ENCODE measurements at regions not wholly inside any gene's neighbourhood (a gene's known extent, or its start where the extent isn't known, plus 50 kb on each side); places are given as distances from the start of the nearest gene placed in this dataset.

GRCh38 chr2:215210082-215210481 lies 71.7 kb upstream of the ABCA12 start:
- no peak overlapping the region for H3K4me3 ChIP-seq
- H3K27me3 ChIP-seq = no peaks in the 10 kb centered on the region
- intact Hi-C loops (cut with DNase I) = no loop called here
- DNase-seq (ENCODE audit: extremely low spot score in 2 of 2) = no peak
- TF ChIP-seq POLR2AphosphoS5 (IDR thresholded peaks at IDR 0.05; ENCODE audit: insufficient read depth in 1 of 2, low read depth in 1 of 2) = no peak
- no peak for TF ChIP-seq CTCF (IDR thresholded peaks at IDR 0.05)
- no peak for TF ChIP-seq POLR2A (IDR thresholded peaks at IDR 0.05)
- H3K9me3 ChIP-seq = no peaks in the 10 kb centered on the region
- no peak overlapping the region for H3K27ac ChIP-seq
- H3K4me1 ChIP-seq = no peaks in the 10 kb centered on the region
- H3K36me3 ChIP-seq = no peaks in the 10 kb centered on the region

- Histone ChIP-seq H3K27ac (no peak overlapping the region), H3K4me3 (no peak overlapping the region), H3K9me3 (no peaks in the 10 kb centered on the region), H3K36me3 (no peaks in the 10 kb centered on the region), H3K27me3 (no peaks in the 10 kb centered on the region), H3K4me1 (no peaks in the 10 kb centered on the region)
- intact Hi-C loops (cut with DNase I) = no loop called here
- no peak for TF ChIP-seq POLR2AphosphoS5 (IDR thresholded peaks at IDR 0.05; ENCODE audit: insufficient read depth in 1 of 2, low read depth in 1 of 2)
- DNase-seq (ENCODE audit: extremely low spot score in 2 of 2) = no peak
Observed at GRCh38 chr2:215207791-215208367, 69.5 kb upstream of the ABCA12 start.

GRCh38 chr2:215207041-215207440 lies 68.6 kb upstream of the ABCA12 start:
- H3K9me3 ChIP-seq = no peaks in the 10 kb centered on the region
- H3K27ac ChIP-seq = no peak overlapping the region
- TF ChIP-seq CTCF (IDR thresholded peaks at IDR 0.05) (no peak), POLR2A (IDR thresholded peaks at IDR 0.05) (no peak), POLR2AphosphoS5 (IDR thresholded peaks at IDR 0.05; ENCODE audit: insufficient read depth in 1 of 2, low read depth in 1 of 2) (no peak)
- no peak for DNase-seq (ENCODE audit: extremely low spot score in 2 of 2)
- no peak overlapping the region for H3K4me3 ChIP-seq
- H3K36me3 ChIP-seq = no peaks in the 10 kb centered on the region
- H3K4me1 ChIP-seq = no peaks in the 10 kb centered on the region
- intact Hi-C loops (cut with DNase I) = no loop called here
- H3K27me3 ChIP-seq = no peaks in the 10 kb centered on the region

GRCh38 chr2:215205787-215206186 lies 67.4 kb upstream of the ABCA12 start:
- intact Hi-C loops (cut with DNase I) = no loop called here
- TF ChIP-seq CTCF (IDR thresholded peaks at IDR 0.05) (no peak), POLR2A (IDR thresholded peaks at IDR 0.05) (no peak), POLR2AphosphoS5 (IDR thresholded peaks at IDR 0.05; ENCODE audit: insufficient read depth in 1 of 2, low read depth in 1 of 2) (no peak)

GRCh38 chr2:215191477-215191876 lies 53.1 kb upstream of the ABCA12 start:
- intact Hi-C loops (cut with DNase I) = no loop called here
- no peak for DNase-seq (ENCODE audit: extremely low spot score in 2 of 2)
- no peak overlapping the region for H3K4me3 ChIP-seq
- no peaks in the 10 kb centered on the region for H3K9me3 ChIP-seq
- no peaks in the 10 kb centered on the region for H3K27me3 ChIP-seq
- no peak overlapping the region for H3K27ac ChIP-seq
- H3K36me3 ChIP-seq = no peaks in the 10 kb centered on the region
- no peaks in the 10 kb centered on the region for H3K4me1 ChIP-seq
- TF ChIP-seq POLR2A (IDR thresholded peaks at IDR 0.05) (no peak), CTCF (IDR thresholded peaks at IDR 0.05) (no peak), POLR2AphosphoS5 (IDR thresholded peaks at IDR 0.05; ENCODE audit: insufficient read depth in 1 of 2, low read depth in 1 of 2) (no peak)

More at GRCh38 chr2:215205787-215206186, 67.4 kb upstream of the ABCA12 start:
- H3K27ac ChIP-seq = no peak overlapping the region
- H3K27me3 ChIP-seq = no peaks in the 10 kb centered on the region
- no peaks in the 10 kb centered on the region for H3K36me3 ChIP-seq
- H3K4me3 ChIP-seq = no peak overlapping the region
- DNase-seq (ENCODE audit: extremely low spot score in 2 of 2) = no peak
- H3K9me3 ChIP-seq = no peaks in the 10 kb centered on the region
- H3K4me1 ChIP-seq = no peaks in the 10 kb centered on the region

All from vagina (tissue), 2 donors.